ENCODE measurements at regions not wholly inside any gene's neighbourhood (a gene's known extent, or its start where the extent isn't known, plus 50 kb on each side); places are given as distances from the start of the nearest gene placed in this dataset.

- no peak for TF ChIP-seq CTCF (IDR thresholded peaks at IDR 0.05)
- no peak for TF ChIP-seq EP300 (IDR thresholded peaks at IDR 0.05; ENCODE audit: low read depth)
- no peak for TF ChIP-seq POLR2AphosphoS5 (IDR thresholded peaks at IDR 0.05)
- TF ChIP-seq POLR2A (IDR thresholded peaks at IDR 0.05) = no peak
These were observed 198.9 kb upstream of the LDB2 start for GRCh38 chr4:17097362-17097761.
